ENCODE measurements at regions not wholly inside any gene's neighbourhood (a gene's known extent, or its start where the extent isn't known, plus 50 kb on each side); places are given as distances from the start of the nearest gene placed in this dataset.

- TF ChIP-seq CTCF (IDR thresholded peaks at IDR 0.05; ENCODE audit: low read depth, low read length, poor library complexity, severe bottlenecking) (peak; percentile 89), EZH2phosphoT487 (IDR thresholded peaks at IDR 0.05; ENCODE audit: borderline replicate concordance, low read length) (no peak)
Observed at GRCh38 chr10:28381903-28382347, 79.1 kb upstream of the MPP7 start.
